Breast epithelium (tissue), 3 donors: ENCODE measurements at regions not wholly inside any gene's neighbourhood (a gene's known extent, or its start where the extent isn't known, plus 50 kb on each side); places are given as distances from the start of the nearest gene placed in this dataset.

Source experiments
- CTCF ChIP-seq, 3 donors: fragments of 450-650 bp; IDR thresholded peaks; one replicate each; pipeline ENCODE4 v1.5.1; 2016 to 2017; ENCODE audit warnings: antibody characterized with exemption in 3 of 3, mild to moderate bottlenecking in 3 of 3, moderate library complexity in 3 of 3
- POLR2A ChIP-seq: fragments of 450-650 bp; IDR thresholded peaks from one replicate; pipeline ENCODE4 v1.6.1; 2016; ENCODE audit warnings: antibody characterized with exemption, mild to moderate bottlenecking, moderate library complexity
- POLR2AphosphoS5 ChIP-seq, 3 donors: sonication (generic); formaldehyde crosslinking; IDR thresholded peaks; one replicate each; pipeline ENCODE4 v1.6.1; 2017; ENCODE audit warnings: antibody characterized with exemption in 3 of 3

- TF ChIP-seq CTCF (IDR thresholded peaks at IDR 0.05) = no peak
- TF ChIP-seq POLR2AphosphoS5 (IDR thresholded peaks at IDR 0.05) = no peak
- TF ChIP-seq POLR2A = no peak
Observed at GRCh38 chr14:47966076-47966810, 290.8 kb upstream of the MDGA2 start.
